Chondrocyte (in vitro differentiated cells): ENCODE measurements at regions not wholly inside any gene's neighbourhood (a gene's known extent, or its start where the extent isn't known, plus 50 kb on each side); places are given as distances from the start of the nearest gene placed in this dataset.

Experiments
- DNase-seq: peaks from one replicate; pipeline ENCODE4 v3.0.0; 2021; ENCODE audit warnings: mixed read lengths, low spot score
- H3K27ac Mint-ChIP-seq: one replicate; pipeline ENCODE4 v1.8.0; 2021; ENCODE audit warnings: mild to moderate bottlenecking, moderate library complexity, mixed read lengths; ENCODE audit not compliant: unreplicated experiment
- H3K27me3 Mint-ChIP-seq: 2 replicates; pipeline ENCODE4 v1.8.0; 2021; ENCODE audit warnings: low read depth, mixed read lengths
- H3K36me3 Mint-ChIP-seq: 2 replicates; pipeline ENCODE4 v1.8.0; 2021; ENCODE audit warnings: low read depth, mixed read lengths
- H3K4me1 Mint-ChIP-seq: 2 replicates; pipeline ENCODE4 v1.8.0; 2021; ENCODE audit warnings: low read depth, mild to moderate bottlenecking, mixed read lengths
- H3K4me3 Mint-ChIP-seq: one replicate; pipeline ENCODE4 v1.8.0; 2021; ENCODE audit warnings: mild to moderate bottlenecking, moderate library complexity, mixed read lengths; ENCODE audit not compliant: unreplicated experiment
- H3K9me3 Mint-ChIP-seq: 2 replicates; pipeline ENCODE4 v1.8.0; 2021; ENCODE audit warnings: low read depth, mixed read lengths
- CTCF ChIP-seq: fragments of 200-600 bp; sonication (generic); IDR thresholded peaks from 2 replicates; pipeline ENCODE4 v1.5.0; 2021; ENCODE audit warnings: antibody characterized with exemption, mild to moderate bottlenecking, moderate library complexity

- Mint-ChIP-seq H3K9me3 (peaks cover 4% of the 10 kb centered on the region), H3K36me3 (no peaks in the 10 kb centered on the region), H3K27me3 (no peaks in the 10 kb centered on the region), H3K4me3 (no peak overlapping the region), H3K4me1 (no peaks in the 10 kb centered on the region), H3K27ac (no peak overlapping the region)
- no peak for TF ChIP-seq CTCF
- DNase-seq = no peak
Observed at GRCh38 chr10:9895981-9896380, 1121.7 kb upstream of the CELF2 start.

- Mint-ChIP-seq H3K36me3 (no peaks in the 10 kb centered on the region), H3K4me3 (no peak overlapping the region), H3K27ac (no peak overlapping the region), H3K27me3 (no peaks in the 10 kb centered on the region), H3K9me3 (no peaks in the 10 kb centered on the region), H3K4me1 (no peaks in the 10 kb centered on the region)
- TF ChIP-seq CTCF = no peak
- no peak for DNase-seq
Observed at GRCh38 chr10:9898633-9899395, 1118.9 kb upstream of the CELF2 start.

GRCh38 chr10:9900751-9901150 lies 1116.9 kb upstream of the CELF2 start:
- no peak overlapping the region for H3K27ac Mint-ChIP-seq
- no peak overlapping the region for H3K4me3 Mint-ChIP-seq
- H3K36me3 Mint-ChIP-seq = no peaks in the 10 kb centered on the region
- TF ChIP-seq CTCF = no peak
- no peaks in the 10 kb centered on the region for H3K4me1 Mint-ChIP-seq
- no peaks in the 10 kb centered on the region for H3K27me3 Mint-ChIP-seq
- H3K9me3 Mint-ChIP-seq = peaks cover under 1% of the 10 kb centered on the region
- no peak for DNase-seq

GRCh38 chr10:9901971-9902370 lies 1115.7 kb upstream of the CELF2 start:
- H3K27ac Mint-ChIP-seq = no peak overlapping the region
- H3K4me1 Mint-ChIP-seq = no peaks in the 10 kb centered on the region
- H3K27me3 Mint-ChIP-seq = no peaks in the 10 kb centered on the region
- no peak for DNase-seq
- no peaks in the 10 kb centered on the region for H3K36me3 Mint-ChIP-seq
- peaks cover 3% of the 10 kb centered on the region for H3K9me3 Mint-ChIP-seq
- TF ChIP-seq CTCF = no peak
- no peak overlapping the region for H3K4me3 Mint-ChIP-seq

- Mint-ChIP-seq H3K27me3 (no peaks in the 10 kb centered on the region), H3K4me3 (no peak overlapping the region), H3K9me3 (peaks cover 13% of the 10 kb centered on the region), H3K4me1 (no peaks in the 10 kb centered on the region), H3K27ac (no peak overlapping the region), H3K36me3 (no peaks in the 10 kb centered on the region)
- no peak for TF ChIP-seq CTCF
- no peak for DNase-seq
Observed at GRCh38 chr10:9910446-9910845, 1107.2 kb upstream of the CELF2 start.
